ENCODE measurements at regions not wholly inside any gene's neighbourhood (a gene's known extent, or its start where the extent isn't known, plus 50 kb on each side); places are given as distances from the start of the nearest gene placed in this dataset.

GRCh38 chr15:96123630-96124187 lies 206.8 kb upstream of the NR2F2 start:
- TF ChIP-seq CTCF (IDR thresholded peaks at IDR 0.05), result no peak
- TF ChIP-seq POLR2A (IDR thresholded peaks at IDR 0.05), result no peak

Data from body of pancreas (tissue), 4 donors.